ENCODE measurements at regions not wholly inside any gene's neighbourhood (a gene's known extent, or its start where the extent isn't known, plus 50 kb on each side); places are given as distances from the start of the nearest gene placed in this dataset.

GRCh38 chr6:82507112-82507511 is 143.5 kb downstream of the TPBG start:
- no peak for TF ChIP-seq CTCF (IDR thresholded peaks at IDR 0.05)
- TF ChIP-seq POLR2A (IDR thresholded peaks at IDR 0.05; ENCODE audit: low read depth) = no peak

All from esophagus muscularis mucosa (tissue), 3 donors.